ENCODE measurements at regions not wholly inside any gene's neighbourhood (a gene's known extent, or its start where the extent isn't known, plus 50 kb on each side); places are given as distances from the start of the nearest gene placed in this dataset.
"Not testable (repeated sequence)": the region's sequence is repeated elsewhere in the genome, so short reads cannot be mapped to it uniquely, and the experiment has no call there.

DNA sequence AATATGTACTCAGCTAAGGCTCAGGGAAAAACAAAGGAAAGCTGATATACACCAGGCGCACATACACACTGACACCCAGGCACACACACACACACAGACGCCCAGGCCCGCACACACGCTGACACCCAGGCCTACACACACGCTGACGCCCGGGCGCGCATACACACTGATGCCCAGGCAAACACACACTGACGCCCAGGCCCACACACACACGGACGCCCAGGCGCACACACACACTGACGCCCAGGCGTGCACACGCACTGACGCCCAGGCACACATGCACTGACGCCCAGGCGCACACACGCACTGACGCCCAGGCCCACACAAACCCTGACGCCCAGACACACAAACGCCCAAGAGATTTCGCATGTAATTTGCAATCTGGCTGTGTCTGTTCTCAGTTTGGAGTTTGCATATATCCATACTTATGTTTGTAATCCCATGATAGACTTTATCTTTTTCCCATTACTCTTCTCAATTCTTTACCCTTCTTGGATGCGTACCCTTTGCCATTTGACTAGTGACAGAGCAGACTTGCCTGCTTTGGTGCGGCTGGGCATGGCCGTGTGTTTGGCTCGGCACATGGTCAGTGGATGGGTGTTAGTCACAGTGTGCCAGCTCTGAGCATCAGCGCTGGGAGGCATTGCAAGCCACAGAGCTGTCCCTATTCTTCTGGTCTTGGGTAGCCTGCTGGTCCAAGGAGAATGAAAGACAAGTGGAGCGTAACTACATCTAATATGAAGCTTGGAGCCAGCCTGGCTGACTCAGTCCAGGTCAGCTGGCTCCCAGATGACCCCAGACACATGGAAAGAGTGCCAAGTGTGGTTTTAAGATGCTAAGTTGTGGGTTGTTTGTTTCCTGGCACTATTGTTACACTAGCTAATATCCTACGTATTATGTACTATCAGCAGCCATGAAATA lies 632.4 kb upstream of the ZFP42 start:
- DNase-seq, result no peak

DNA sequence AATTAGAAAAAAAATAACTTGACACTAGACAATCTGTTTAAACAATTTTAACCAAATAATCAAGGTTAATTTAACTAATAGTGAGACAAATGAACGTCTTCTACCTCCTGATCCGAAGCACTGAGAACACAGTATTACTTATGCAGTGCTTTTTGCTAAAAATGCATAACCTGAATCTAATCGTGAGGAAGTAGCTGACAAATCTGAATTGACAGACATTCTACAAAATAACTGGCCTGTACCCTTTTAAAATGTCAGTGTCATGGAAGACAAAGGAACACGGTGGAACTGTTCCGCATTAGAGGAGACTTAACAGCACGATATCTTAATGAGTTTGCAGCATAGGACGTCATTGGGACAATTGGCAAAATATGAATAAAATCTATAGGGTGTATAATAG lies 631.2 kb upstream of the ZFP42 start:
- no peak for DNase-seq

GRCh38 chr4:187364851-187365250 lies 630.7 kb upstream of the ZFP42 start:
- DNase-seq, result no peak

DNA sequence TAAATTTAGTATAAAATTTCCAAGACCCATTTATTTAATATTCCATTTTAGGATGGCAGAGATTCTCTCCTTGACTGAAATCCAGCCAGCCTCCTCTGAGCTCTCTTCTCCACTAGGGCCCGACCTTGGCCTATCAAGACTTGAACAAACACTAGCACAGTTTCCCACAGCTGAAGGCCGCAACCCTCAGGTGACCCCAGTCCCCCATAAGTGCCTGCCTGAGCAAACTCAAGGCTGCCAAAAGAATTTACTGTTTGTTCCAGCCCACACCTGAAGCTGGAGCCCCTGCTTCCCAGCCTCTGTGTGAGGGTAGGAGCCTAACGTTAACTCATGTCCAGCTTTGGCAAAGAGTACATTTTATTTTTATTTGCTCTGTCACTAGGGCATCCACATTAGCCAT lies 629.0 kb upstream of the ZFP42 start:
- no peak for DNase-seq

GRCh38 chr4:187370918-187371317 lies 624.7 kb upstream of the ZFP42 start:
- no peak for DNase-seq

DNA sequence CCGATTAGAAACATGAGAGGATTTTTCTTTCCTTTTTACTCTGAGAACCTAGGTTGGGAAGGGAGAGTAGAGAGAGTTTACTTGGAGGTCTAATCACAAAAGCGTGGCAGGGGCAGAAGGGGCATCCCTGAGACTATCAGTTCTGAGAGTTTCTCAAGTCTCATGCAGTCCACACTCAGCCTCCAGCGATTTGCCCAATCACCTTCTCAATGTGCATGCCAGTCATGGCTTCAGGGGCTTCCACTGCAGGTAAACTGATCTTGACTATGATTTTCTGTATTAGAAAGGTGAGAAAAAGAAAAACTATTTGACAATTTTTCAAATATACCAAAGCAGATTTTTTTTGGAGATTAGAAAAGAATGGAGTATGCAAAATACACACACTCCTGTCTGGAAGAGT lies 617.1 kb upstream of the ZFP42 start:
- DNase-seq, result no peak

- DNase-seq, result no peak
Measured at GRCh38 chr4:187380181-187380581, 615.4 kb upstream of the ZFP42 start.

DNA sequence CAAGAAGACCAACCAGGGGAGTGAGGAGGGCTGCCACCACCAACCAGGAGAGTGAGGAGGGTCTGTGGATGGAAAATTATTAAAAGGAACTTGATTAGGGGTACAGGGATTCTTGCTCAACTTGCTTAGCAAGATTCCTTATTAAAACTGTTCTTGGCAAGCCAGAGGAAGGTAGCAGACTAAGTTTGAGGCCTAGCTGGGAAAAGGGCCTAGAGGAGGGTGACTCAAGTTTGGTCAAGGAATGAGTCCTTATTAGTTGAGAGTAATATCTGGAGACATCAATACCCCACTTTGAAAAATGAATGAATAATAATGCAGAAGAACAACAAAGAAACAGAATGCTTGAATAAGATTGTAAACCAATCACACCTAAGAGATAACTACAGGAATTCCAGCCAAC lies 612.4 kb upstream of the ZFP42 start:
- no peak for DNase-seq

- no peak for DNase-seq
Measured at GRCh38 chr4:187387739-187388138, 607.8 kb upstream of the ZFP42 start.

DNA sequence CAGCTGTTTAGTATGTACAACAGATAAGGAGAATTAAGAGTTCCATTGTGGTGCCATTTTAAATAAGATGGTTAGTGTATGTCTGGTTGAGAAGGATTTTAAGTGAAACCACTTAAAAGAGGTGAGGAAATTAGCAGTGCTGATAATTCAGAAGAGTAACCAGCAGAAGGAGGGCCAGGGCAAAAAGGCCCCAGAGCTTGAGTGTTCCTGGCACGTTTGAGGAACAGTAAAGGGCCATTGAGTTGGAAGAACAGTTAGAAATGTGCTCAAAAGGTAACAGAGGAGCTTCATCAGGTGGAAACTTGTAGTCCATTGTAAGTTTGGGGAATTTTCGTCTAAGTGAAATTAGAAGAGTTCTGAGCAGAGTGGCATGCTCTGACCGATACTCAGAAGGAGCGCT lies 606.2 kb upstream of the ZFP42 start:
- no peak for DNase-seq

- no peak for DNase-seq
Measured at GRCh38 chr4:187390646-187391045, 604.9 kb upstream of the ZFP42 start.

- no peak for DNase-seq
Measured at GRCh38 chr4:187393531-187394344, 601.8 kb upstream of the ZFP42 start.

DNA sequence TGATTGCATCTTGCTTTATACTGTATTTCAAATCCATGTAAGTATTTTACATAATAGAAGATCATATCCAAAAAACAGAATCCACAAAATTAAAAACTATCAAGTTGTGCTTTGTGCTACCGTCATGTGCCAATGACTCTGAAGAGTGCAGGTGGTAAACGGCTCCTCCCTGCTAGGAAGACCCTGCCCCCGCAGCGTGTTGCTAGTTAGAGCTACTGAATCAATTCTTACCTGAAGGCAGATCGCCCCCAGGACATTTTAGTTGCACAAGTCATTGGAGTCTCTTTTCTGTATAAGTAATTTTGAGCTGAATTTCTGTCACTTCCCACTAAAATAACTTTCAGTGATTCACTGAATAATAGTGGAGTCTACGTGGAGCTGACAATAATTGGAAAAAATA lies 599.5 kb upstream of the ZFP42 start:
- DNase-seq, result no peak

- not testable (repeated sequence) for DNase-seq
Measured at GRCh38 chr4:187408447-187408846, 587.1 kb upstream of the ZFP42 start.

- no peak for DNase-seq
Measured at GRCh38 chr4:187413564-187414358, 581.8 kb upstream of the ZFP42 start.

- no peak for DNase-seq
Measured at GRCh38 chr4:187414716-187415115, 580.9 kb upstream of the ZFP42 start.

GRCh38 chr4:187415231-187415630 lies 580.3 kb upstream of the ZFP42 start:
- DNase-seq, result no peak

DNA sequence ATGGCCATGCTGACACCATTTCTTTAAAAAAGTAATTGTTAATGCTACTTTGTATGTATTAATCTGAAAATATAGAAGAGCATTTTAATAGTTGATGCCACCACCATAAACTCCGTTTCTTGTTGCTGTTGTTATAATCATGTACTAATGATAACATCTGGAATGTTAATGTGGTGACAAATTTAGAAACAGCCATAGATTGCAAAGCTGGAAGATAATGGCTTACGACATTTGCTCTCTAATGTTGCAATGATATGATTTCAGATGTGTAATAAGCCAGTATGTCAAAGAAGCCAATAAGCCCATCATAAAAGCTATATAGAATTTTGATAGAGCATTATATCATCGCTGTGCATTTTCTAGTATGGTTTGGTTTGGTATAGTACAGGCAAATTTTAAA lies 579.4 kb upstream of the ZFP42 start:
- no peak for DNase-seq

DNA sequence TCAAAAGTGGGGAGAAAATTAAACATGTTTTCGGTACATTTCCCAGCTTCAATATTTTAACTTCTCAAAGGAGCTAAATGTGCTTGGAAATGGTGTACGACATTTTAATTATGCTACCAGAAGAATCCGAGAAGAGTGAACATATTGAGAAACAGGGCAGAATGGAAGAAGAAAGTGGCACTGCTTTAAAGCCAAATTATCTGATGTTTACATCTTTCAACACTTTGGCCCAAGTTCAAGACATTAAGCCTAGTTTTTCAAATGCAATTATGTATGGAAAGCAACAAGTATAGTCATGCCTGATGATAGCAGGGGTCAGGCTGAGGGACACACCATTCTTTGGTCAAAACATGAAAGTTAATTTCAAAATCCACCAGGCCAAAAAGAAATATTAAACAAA lies 577.9 kb upstream of the ZFP42 start:
- DNase-seq, result no peak

DNA sequence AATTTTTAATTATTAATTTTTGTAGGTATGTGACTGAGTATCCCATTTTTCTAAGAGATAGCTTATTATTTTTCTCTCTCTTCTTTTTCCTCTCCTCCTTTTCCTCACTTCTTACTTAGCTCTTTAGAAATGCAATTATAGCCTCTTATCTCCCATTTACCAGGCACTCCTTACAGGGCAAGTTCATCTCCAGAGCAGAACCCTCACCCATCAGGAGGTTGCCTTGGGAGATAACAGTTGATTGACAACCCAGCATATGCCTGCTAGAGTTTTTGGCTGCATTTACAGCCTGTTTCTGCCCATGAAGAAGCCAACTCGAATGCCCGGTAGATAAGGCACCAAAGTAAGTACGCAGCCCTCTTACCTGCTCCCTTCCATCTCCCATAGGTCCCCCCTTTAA lies 572.9 kb upstream of the ZFP42 start:
- DNase-seq, result no peak

GRCh38 chr4:187424636-187425035 lies 570.9 kb upstream of the ZFP42 start:
- no peak for DNase-seq

DNA sequence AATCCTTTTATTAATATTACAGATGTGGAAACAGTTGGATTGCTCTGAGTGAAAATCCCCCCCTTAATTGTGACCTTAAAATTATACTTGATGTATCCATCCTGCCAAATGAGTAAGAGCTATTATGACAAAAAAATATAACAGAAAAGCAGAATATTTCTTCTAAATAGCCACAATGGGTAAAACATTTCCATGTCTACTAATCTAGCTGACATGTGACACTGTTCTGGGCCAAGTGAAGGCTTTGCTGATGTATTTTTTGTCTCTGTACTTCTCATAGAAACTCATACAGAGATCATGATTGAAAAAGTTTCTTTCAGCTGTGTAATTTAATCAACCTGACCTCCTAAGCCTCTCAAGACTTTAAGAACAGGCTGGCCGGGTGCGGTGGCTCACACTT lies 569.1 kb upstream of the ZFP42 start:
- DNase-seq, result no peak

- no peak for DNase-seq
Measured at GRCh38 chr4:187432310-187432709, 563.3 kb upstream of the ZFP42 start.
